B cell (primary cell): ENCODE measurements at regions not wholly inside any gene's neighbourhood (a gene's known extent, or its start where the extent isn't known, plus 50 kb on each side); places are given as distances from the start of the nearest gene placed in this dataset.

Experiments
- EZH2 ChIP-seq: IDR thresholded peaks from 2 replicates; pipeline ENCODE4 v1.6.1; 2012; ENCODE audit warnings: borderline replicate concordance, low read depth, mild to moderate bottlenecking, moderate library complexity, low read length; ENCODE audit not compliant: insufficient read depth, poor library complexity, severe bottlenecking
- TF ChIP-seq, protein P1 (sequence below): fragments of 200-600 bp; IDR thresholded peaks from one replicate; pipeline ENCODE4 v1.8.0; 2022; ENCODE audit warnings: antibody characterized with exemption, mild to moderate bottlenecking

DNA sequence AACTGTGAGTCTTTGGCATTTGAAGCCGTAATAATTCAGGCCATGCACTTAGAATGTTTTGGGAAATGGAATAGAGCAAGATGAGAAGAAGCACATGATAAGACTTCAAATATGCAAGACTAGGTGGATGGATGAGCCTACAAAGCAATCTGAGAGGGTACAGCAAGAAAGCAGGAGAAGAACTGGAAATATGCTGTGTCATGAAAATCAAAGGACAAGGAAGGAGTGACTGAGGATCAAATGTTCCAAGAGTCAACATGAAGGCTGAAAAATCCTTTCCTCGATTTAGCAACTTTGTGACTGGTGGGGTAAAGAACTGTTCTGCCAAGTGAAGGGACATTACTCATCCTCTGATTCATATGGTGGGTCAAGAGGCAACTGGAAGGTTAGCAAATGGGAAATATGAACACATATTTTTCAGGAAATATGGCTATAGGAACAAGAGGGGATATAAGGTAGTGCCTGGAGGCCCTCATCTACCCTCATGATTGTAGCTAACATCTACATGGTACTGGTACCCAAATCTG is 803.7 kb upstream of the ARRDC4 start:
- TF ChIP-seq, protein P1, sequence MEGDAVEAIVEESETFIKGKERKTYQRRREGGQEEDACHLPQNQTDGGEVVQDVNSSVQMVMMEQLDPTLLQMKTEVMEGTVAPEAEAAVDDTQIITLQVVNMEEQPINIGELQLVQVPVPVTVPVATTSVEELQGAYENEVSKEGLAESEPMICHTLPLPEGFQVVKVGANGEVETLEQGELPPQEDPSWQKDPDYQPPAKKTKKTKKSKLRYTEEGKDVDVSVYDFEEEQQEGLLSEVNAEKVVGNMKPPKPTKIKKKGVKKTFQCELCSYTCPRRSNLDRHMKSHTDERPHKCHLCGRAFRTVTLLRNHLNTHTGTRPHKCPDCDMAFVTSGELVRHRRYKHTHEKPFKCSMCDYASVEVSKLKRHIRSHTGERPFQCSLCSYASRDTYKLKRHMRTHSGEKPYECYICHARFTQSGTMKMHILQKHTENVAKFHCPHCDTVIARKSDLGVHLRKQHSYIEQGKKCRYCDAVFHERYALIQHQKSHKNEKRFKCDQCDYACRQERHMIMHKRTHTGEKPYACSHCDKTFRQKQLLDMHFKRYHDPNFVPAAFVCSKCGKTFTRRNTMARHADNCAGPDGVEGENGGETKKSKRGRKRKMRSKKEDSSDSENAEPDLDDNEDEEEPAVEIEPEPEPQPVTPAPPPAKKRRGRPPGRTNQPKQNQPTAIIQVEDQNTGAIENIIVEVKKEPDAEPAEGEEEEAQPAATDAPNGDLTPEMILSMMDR: no peak
- TF ChIP-seq EZH2: no peak
